Renal cortex interstitium (tissue), 11 donors: ENCODE measurements at regions not wholly inside any gene's neighbourhood (a gene's known extent, or its start where the extent isn't known, plus 50 kb on each side); places are given as distances from the start of the nearest gene placed in this dataset.

Experiments
- DNase-seq, 11 donors: peaks; one replicate each; pipeline ENCODE4 v3.0.0-alpha.2; 2013; ENCODE audit warnings: low read depth in 9 of 11, low spot score in 4 of 11; ENCODE audit errors: extremely low read depth in 1 of 11

DNA sequence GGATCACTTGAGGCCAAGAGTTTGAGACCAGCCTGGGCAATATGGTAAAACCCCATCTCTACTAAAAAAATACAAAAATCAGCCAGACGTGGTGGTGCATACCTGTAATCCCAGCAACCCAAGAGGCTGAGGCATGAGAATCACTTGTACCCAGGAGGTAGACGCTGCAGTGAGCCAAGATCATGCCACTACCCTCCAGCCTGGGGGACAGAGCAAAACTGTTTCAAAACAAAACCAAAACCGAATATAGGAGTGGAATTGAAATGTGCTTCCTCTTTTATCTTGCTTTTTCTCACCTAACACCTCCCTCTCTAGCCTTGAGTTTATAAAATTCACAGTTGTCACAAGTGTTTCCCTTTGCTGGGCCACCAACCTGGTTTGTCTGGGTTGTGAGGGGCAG, 181.9 kb downstream of the PAH start:
- no peak for DNase-seq

DNA sequence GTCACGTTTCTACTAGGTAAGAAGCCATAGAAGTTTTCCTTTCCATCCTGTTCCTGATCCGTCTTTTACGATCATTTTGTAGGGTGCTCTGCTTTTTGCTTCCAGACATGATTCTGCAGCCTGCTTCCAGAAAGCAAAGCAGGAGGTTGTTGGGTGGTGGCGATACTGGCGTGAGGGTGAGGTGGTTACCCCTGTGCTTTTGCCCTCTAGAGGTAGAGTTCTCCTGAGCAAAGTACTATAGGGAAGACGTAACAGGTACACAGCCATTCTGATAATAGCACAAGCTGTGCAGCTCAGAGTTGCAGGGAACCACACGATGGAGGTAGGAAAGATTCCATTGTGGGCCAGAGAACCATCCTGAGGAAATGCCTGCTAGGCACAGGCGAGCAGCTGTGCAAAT, 186.0 kb downstream of the PAH start:
- DNase-seq: no peak

- DNase-seq: no peak
Measured at GRCh38 chr12:102728506-102729242, 188.4 kb downstream of the PAH start.

GRCh38 chr12:102726686-102727085, 190.4 kb downstream of the PAH start:
- DNase-seq: no peak

GRCh38 chr12:102722147-102722546, 194.9 kb downstream of the PAH start:
- no peak for DNase-seq

DNA sequence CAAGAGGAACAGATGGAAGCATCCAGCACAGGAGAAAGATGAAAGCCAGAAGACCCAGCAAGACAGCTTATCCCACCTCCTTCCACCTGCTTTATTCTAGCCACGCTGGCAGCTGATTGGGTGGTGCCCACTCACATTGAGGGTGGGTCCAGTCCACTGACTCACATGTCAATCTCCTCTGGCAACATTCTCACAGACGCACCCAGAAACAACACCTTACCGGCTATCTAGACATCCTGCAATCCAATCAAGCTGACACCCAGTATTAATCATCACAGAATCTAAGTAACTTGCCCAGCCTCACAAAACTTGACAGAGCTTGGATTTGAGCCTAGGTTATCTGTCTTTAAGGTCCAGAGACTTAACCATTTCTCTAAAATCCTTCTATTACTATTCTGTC, 208.9 kb downstream of the PAH start:
- no peak for DNase-seq

GRCh38 chr12:102702447-102703114, 214.5 kb downstream of the PAH start:
- peak in 9 of 11 donors; percentile 11 to 30 (median 17) for DNase-seq

GRCh38 chr12:102696045-102696444, 215.7 kb upstream of the IGF1 start:
- DNase-seq: no peak

GRCh38 chr12:102694903-102695302, 214.5 kb upstream of the IGF1 start:
- DNase-seq: no peak

- DNase-seq: no peak
Measured at GRCh38 chr12:102691773-102692555, 211.6 kb upstream of the IGF1 start.

GRCh38 chr12:102690253-102690652, 209.9 kb upstream of the IGF1 start:
- no peak for DNase-seq

GRCh38 chr12:102689701-102690100, 209.3 kb upstream of the IGF1 start:
- no peak for DNase-seq

DNA sequence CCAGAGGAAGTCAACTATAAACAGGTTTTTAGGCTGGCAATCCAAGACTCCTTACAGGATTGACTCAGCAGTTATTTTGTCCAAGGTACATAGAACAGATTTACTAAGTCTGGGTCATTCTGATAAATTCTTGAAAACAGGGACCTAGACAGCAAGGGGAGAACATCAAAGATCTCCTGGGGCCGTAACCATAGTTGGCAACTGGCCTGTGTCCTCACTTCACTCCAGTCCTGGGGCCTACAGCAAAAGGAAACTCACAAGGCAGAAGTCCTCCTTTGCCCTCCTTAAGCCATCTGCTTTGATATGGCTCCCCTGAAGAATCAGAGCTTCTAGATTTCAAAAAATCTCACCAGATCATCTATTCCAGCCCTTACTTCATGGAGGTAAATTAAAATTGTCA, 207.2 kb upstream of the IGF1 start:
- no peak for DNase-seq

GRCh38 chr12:102685841-102686240, 205.5 kb upstream of the IGF1 start:
- DNase-seq: no peak

DNA sequence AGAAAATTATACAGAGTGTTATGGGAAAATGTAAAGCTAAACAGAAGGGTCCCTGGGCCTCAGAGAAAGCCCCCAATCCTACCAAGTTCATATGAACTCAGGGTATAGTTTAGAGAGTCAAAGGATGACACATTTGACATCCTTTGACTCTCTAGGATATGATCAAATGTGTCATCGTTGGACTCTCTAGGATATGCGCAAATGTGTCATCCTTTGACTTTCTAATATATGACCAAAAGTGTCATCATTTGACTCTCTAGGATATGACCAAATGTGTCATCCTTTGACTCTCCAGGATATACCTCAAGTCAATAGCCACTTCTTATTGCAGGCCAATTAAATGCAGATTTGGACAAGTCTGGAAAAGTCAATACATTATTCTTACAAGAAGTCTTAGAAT, 204.8 kb upstream of the IGF1 start:
- DNase-seq: no peak

- no peak for DNase-seq
Measured at GRCh38 chr12:102682366-102683289, 202.3 kb upstream of the IGF1 start.

DNA sequence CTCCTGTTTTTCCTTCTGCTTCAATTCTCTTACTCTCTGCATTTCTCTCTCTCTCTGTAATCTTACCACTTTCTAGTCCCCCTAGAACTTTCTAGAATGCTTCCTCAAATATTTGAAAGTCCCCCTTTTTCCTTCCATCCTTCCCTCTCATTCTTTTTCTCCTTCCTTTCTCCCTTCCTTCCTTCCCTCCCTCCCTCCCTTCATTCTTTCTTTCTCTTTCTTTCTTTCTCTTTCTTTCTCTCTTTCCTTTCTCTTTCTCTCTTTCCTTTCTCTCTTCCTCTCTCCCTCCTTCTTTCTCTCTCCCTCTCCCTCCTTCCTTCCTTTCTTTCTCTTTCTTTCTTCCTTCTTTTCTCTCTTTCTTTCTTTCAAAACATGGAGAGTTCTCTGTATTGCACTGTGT, 201.4 kb upstream of the IGF1 start:
- no peak for DNase-seq

- no peak for DNase-seq
Measured at GRCh38 chr12:102681309-102681708, 200.9 kb upstream of the IGF1 start.

- DNase-seq: no peak
Measured at GRCh38 chr12:102680304-102680703, 199.9 kb upstream of the IGF1 start.
